HEK293 (cell line): ENCODE measurements at regions not wholly inside any gene's neighbourhood (a gene's known extent, or its start where the extent isn't known, plus 50 kb on each side); places are given as distances from the start of the nearest gene placed in this dataset.

Experiments used
- CTCF ChIA-PET: fragments of 350-600 bp; formaldehyde crosslinking; extraction: SDS; loops from one replicate; lab custom pipeline; 2021; ENCODE audit warnings: antibody characterized with exemption; lab: Yijun Ruan, JAX
- POLR2A ChIA-PET: fragments of 300-600 bp; formaldehyde crosslinking; extraction: SDS; loops from one replicate; lab custom pipeline; 2020; ENCODE audit warnings: antibody characterized with exemption, inconsistent platforms; lab: Yijun Ruan, JAX
- H3K27ac ChIP-seq: fragments of 200-500 bp; sonication (Bioruptor generic); 2 replicates; pipeline ENCODE4 v1.5.1; 2014; ENCODE audit warnings: low read depth, low read length, control low read depth, inconsistent platforms; ENCODE audit errors: extremely low read depth
- H3K36me3 ChIP-seq, 2 experiments: fragments of 200-500 bp in 1 of 2; sonication (Bioruptor generic) in 1 of 2; 1 replicate in 1 of 2; 2 replicates in 1 of 2; pipeline ENCODE4 v1.5.1; 2014 to 2017; ENCODE audit warnings: inconsistent platforms in 2 of 2, low read length in 2 of 2; ENCODE audit not compliant: control insufficient read depth in 2 of 2, insufficient read depth in 1 of 2
- H3K4me1 ChIP-seq: fragments of 200-500 bp; sonication (Bioruptor generic); 2 replicates; pipeline ENCODE4 v1.5.1; 2014; ENCODE audit warnings: mild to moderate bottlenecking, low read length, inconsistent platforms; ENCODE audit not compliant: control insufficient read depth, insufficient read depth
- H3K4me3 ChIP-seq: 2 replicates; pipeline ENCODE4 v1.5.1; 2011; ENCODE audit warnings: low read depth, mild to moderate bottlenecking, control low read depth, low read length, moderate library complexity
- H3K9me3 ChIP-seq: fragments of 200-500 bp; sonication (Bioruptor generic); 2 replicates; pipeline ENCODE4 v1.5.1; 2014; ENCODE audit warnings: low read depth, low read length, inconsistent platforms; ENCODE audit not compliant: control insufficient read depth, insufficient read depth
- FEZF1 ChIP-seq: fragments of 450-650 bp; formaldehyde crosslinking; IDR thresholded peaks from 2 replicates; pipeline ENCODE4 v1.5.1; 2016; ENCODE audit warnings: missing biosample characterization, missing genetic modification characterization
- GLI2 ChIP-seq: fragments of 450-650 bp; formaldehyde crosslinking; IDR thresholded peaks from 2 replicates; pipeline ENCODE4; 2017; ENCODE audit warnings: missing biosample characterization, missing genetic modification characterization, low read depth, borderline replicate concordance
- GLIS1 ChIP-seq: fragments of 450-650 bp; formaldehyde crosslinking; IDR thresholded peaks from 2 replicates; pipeline ENCODE4 v1.5.1; 2016; ENCODE audit warnings: missing biosample characterization, missing genetic modification characterization
- INSM2 ChIP-seq: fragments of 450-650 bp; formaldehyde crosslinking; IDR thresholded peaks from 2 replicates; pipeline ENCODE4 v1.5.1; 2016; ENCODE audit warnings: missing biosample characterization, missing genetic modification characterization
- KLF7 ChIP-seq: fragments of 450-650 bp; formaldehyde crosslinking; IDR thresholded peaks from 2 replicates; pipeline ENCODE4 v1.5.1; 2016; ENCODE audit warnings: missing biosample characterization, missing genetic modification characterization, borderline replicate concordance
- PBX3 ChIP-seq: sonication (generic); formaldehyde crosslinking; IDR thresholded peaks from 2 replicates; pipeline ENCODE4 v1.8.1; 2022; ENCODE audit warnings: mild to moderate bottlenecking, moderate library complexity, missing genetic modification reagents
- TCF7L2 ChIP-seq: IDR thresholded peaks from 2 replicates; pipeline ENCODE4 v1.6.1; 2011; ENCODE audit warnings: low read depth, mild to moderate bottlenecking, inconsistent platforms, low read length, moderate library complexity, borderline replicate concordance
- YY1 ChIP-seq: fragments of 450-650 bp; formaldehyde crosslinking; IDR thresholded peaks from 2 replicates; pipeline ENCODE4 v1.5.1; 2018; ENCODE audit warnings: missing biosample characterization, missing genetic modification characterization
- ZBTB1 ChIP-seq: fragments of 450-650 bp; formaldehyde crosslinking; IDR thresholded peaks from 2 replicates; pipeline ENCODE4 v1.5.1; 2016; ENCODE audit warnings: missing biosample characterization, missing genetic modification characterization
- ZBTB44 ChIP-seq: fragments of 450-650 bp; IDR thresholded peaks from 2 replicates; pipeline ENCODE4 v1.5.1; 2018; ENCODE audit warnings: missing biosample characterization, mild to moderate bottlenecking, missing genetic modification characterization
- ZNF148 ChIP-seq: fragments of 450-650 bp; formaldehyde crosslinking; IDR thresholded peaks from 2 replicates; pipeline ENCODE4 v1.5.0; 2017; ENCODE audit warnings: missing biosample characterization, missing genetic modification characterization, borderline replicate concordance
- ZNF16 ChIP-seq: fragments of 450-650 bp; formaldehyde crosslinking; IDR thresholded peaks from 2 replicates; pipeline ENCODE4 v1.5.1; 2016; ENCODE audit warnings: low read depth, missing biosample characterization, missing genetic modification characterization
- ZNF23 ChIP-seq: fragments of 450-650 bp; formaldehyde crosslinking; IDR thresholded peaks from 2 replicates; pipeline ENCODE4 v1.5.1; 2016; ENCODE audit warnings: missing biosample characterization, missing genetic modification characterization, borderline replicate concordance
- ZNF239 ChIP-seq: fragments of 450-650 bp; formaldehyde crosslinking; IDR thresholded peaks from 2 replicates; pipeline ENCODE4 v1.5.1; 2016; ENCODE audit warnings: missing biosample characterization, missing genetic modification characterization
- ZNF513 ChIP-seq: fragments of 450-650 bp; IDR thresholded peaks from 2 replicates; pipeline ENCODE4 v1.5.1; 2018; ENCODE audit warnings: missing biosample characterization, missing genetic modification characterization
- ZNF514 ChIP-seq: fragments of 450-650 bp; formaldehyde crosslinking; IDR thresholded peaks from 2 replicates; pipeline ENCODE4 v1.5.1; 2016; ENCODE audit warnings: missing biosample characterization, missing genetic modification characterization
- ZNF529 ChIP-seq: fragments of 450-650 bp; formaldehyde crosslinking; IDR thresholded peaks from 2 replicates; pipeline ENCODE4 v1.5.1; 2017; ENCODE audit warnings: missing genetic modification characterization, missing biosample characterization; ENCODE audit not compliant: insufficient replicate concordance
- ZNF610 ChIP-seq: fragments of 450-650 bp; formaldehyde crosslinking; IDR thresholded peaks from 2 replicates; pipeline ENCODE4 v1.5.1; 2016; ENCODE audit warnings: missing biosample characterization, missing genetic modification characterization, borderline replicate concordance
- ZNF621 ChIP-seq: fragments of 450-650 bp; formaldehyde crosslinking; IDR thresholded peaks from 2 replicates; pipeline ENCODE4 v1.5.1; 2017; ENCODE audit warnings: missing biosample characterization, missing genetic modification characterization
- ZNF645 ChIP-seq: fragments of 450-650 bp; formaldehyde crosslinking; IDR thresholded peaks from 2 replicates; pipeline ENCODE4; 2016; ENCODE audit warnings: missing biosample characterization, missing genetic modification characterization
- ZNF658 ChIP-seq: fragments of 450-650 bp; formaldehyde crosslinking; IDR thresholded peaks from 2 replicates; pipeline ENCODE4; 2016; ENCODE audit warnings: missing biosample characterization, missing genetic modification characterization

- TF ChIP-seq PBX3: no peak
- no peak for TF ChIP-seq KLF7 (tag by site-specific recombination)
- 0 out of 2 replicates have a peak, but pooled peaks have one; percentile 48 for TF ChIP-seq GLIS1 (tag by site-specific recombination)
- no peak for TF ChIP-seq ZNF529 (tag by site-specific recombination)
- TF ChIP-seq ZBTB1 (tag by site-specific recombination): no peak
- TF ChIP-seq ZNF514 (tag by site-specific recombination): no peak
- TF ChIP-seq ZNF621 (tag by site-specific recombination): no peak
- TF ChIP-seq ZBTB44 (tag by site-specific recombination): no peak
- TF ChIP-seq FEZF1 (tag by site-specific recombination): peak; percentile 42; the same call in 1 of the 2 replicates
- TF ChIP-seq GLI2: no peak
- TF ChIP-seq ZNF513 (tag by site-specific recombination): no peak
- no peak for TF ChIP-seq ZNF148 (tag by site-specific recombination)
- no peak for TF ChIP-seq ZNF610 (tag by site-specific recombination)
- no peak for TF ChIP-seq YY1
- no peak for TF ChIP-seq ZNF23 (tag by site-specific recombination)
- Histone ChIP-seq H3K36me3 (no peaks in the 10 kb centered on the region), H3K4me1 (peaks cover 2% of the 10 kb centered on the region; the same call in 1 of the 2 replicates), H3K9me3 (no peaks in the 10 kb centered on the region), H3K4me3 (no peak overlapping the region), H3K27ac (no peak overlapping the region)
- POLR2A ChIA-PET: no interaction called here
- CTCF ChIA-PET: interaction anchor here (0.6 kb wide), 1 partner anchor 816 kb away, joined by 4 read pairs; no protein-coding TSS in a partner anchor
Measured at GRCh38 chr3:18237251-18238005, 187.7 kb downstream of the SATB1 start.

- Histone ChIP-seq H3K4me3 (no peak overlapping the region), H3K36me3 (no peaks in the 10 kb centered on the region), H3K4me1 (peaks cover 2% of the 10 kb centered on the region; the same call in 1 of the 2 replicates), H3K9me3 (no peaks in the 10 kb centered on the region), H3K27ac (no peak overlapping the region)
- POLR2A ChIA-PET: no interaction called here
- TF ChIP-seq INSM2 (no peak), TCF7L2 (no peak), ZNF239 (tag by site-specific recombination) (no peak), ZNF658 (tag by site-specific recombination) (no peak), ZNF645 (tag by site-specific recombination) (no peak), ZNF16 (no peak)
- CTCF ChIA-PET: interaction anchor here (0.6 kb wide), 1 partner anchor 143 kb away, joined by 3 read pairs; no protein-coding TSS in a partner anchor
Measured at GRCh38 chr3:18236726-18237125, 188.4 kb downstream of the SATB1 start.
